Hematopoietic multipotent progenitor cell treated with erythropoietin and hydrocortisone succinate and interleukin-3 and kit ligand, for 4 days (in vitro differentiated cells): ENCODE measurements at regions not wholly inside any gene's neighbourhood (a gene's known extent, or its start where the extent isn't known, plus 50 kb on each side); places are given as distances from the start of the nearest gene placed in this dataset.

Experiments
- DNase-seq: peaks from one replicate; pipeline ENCODE4 v3.0.0-alpha.2; 2015

DNA sequence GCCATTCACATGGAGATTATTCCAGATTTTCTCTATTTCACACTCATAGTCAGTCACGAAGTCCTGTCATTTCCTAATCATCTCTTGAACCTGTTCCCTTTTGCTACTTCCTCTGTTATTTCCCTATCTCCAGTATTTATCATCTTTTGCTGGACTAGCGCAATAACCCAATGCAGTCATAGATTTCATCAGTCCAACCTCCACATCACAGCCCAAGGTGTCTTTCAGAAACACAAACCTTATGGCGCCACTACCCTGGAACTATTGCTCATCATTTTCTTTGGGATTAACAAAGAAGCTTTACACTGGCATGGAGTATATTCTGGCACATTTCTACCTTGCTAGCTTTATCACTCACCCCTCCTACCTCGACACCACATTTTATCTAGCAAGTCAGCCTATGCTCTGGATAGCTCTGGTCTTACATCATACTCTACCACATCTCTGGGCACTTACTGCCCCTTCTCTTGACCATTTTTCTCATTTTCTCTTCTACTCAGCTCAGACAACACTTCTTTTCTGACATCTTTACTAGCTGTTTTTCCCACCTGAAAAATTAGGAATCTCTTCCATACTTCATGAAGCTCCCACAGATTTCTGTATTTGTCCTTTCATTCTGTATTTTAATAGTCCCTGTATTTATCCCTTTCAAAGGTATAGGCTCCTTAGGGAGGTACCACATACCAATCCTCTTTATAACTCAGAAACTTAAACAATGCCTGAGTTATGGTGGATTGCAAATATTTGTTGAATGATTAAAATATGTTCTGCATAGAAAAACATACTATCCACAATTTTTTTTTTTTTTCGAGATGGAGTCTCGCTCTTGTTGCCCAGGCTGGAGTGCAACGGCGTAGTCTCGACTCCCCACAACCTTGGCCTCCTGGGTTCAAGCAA lies 534.7 kb downstream of the KLF12 start:
- peak; percentile 37 for DNase-seq

DNA sequence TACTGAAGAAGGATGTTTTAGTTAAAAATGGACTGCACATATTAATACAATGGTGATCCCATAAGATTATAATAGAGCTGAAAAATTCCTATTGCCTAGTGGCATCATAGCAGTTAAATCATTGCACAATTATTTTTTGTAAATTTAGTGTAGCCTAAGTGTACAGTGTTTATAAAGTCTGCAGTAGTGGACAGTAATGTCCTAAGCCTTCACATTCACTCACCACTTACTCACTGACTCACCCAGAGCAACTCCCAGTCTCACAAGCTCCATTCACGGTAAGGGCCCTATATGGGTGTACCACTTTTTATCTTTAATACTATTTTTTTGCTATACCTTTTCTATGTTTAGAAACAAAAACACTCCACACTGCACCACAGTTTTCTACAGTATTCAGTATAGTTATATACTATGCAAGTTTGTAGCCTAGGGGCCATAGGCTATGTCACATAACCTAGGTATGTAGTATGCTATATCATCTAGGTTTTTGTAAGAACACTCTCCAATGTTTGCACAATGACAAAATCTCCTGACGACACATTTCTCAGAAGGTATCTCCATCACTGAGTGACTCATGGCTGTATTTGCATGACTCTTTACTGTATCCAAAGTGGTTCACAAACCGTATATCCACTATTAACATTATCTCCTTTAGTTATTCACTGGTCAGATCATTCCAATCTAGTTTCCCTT lies 536.0 kb downstream of the KLF12 start:
- DNase-seq = no peak

DNA sequence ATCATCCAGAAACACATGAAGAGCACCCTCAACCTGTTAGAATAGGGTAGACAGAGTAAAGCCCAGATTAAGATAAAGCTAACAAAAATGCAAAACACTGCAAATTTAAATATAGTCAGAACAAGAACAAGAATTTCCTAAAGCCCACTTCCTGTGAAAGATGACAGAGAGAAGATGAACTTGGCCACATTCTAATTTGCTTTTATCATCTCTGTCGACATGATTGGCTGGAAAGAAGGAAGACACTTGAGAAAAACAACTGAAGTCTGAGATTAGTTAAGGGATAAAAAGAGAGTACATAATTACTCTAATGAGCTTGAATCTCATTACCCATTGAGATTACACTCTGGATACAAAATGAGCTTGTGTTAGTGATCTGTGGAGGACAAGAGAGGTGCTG lies 537.6 kb downstream of the KLF5 start:
- DNase-seq = no peak

DNA sequence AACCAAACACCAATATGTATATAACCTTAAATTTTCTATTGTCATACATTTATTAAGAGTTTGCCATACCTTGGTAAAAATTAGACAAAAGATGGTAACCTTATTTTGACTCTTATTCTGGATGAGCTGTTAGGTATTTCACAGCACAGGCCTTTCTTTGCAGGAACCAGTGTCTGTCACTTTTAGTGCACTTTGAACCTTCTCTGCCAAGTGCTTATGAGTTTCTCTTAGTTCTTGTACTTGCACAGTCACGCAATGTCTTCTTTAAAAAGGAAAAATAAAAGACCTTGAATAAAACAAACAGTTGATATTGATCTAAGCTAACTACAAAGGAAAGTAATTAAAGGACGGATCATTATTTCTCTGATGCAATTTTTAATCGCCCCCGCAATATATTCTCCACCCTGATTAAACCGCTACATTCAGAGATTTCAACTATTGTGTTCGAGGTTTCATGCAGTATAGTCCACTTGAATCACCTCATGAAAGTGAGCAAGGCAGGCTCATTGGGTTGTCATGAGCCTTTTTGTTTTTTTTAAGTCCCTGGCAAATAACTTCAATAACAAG lies 534.5 kb downstream of the KLF5 start:
- DNase-seq = no peak

DNA sequence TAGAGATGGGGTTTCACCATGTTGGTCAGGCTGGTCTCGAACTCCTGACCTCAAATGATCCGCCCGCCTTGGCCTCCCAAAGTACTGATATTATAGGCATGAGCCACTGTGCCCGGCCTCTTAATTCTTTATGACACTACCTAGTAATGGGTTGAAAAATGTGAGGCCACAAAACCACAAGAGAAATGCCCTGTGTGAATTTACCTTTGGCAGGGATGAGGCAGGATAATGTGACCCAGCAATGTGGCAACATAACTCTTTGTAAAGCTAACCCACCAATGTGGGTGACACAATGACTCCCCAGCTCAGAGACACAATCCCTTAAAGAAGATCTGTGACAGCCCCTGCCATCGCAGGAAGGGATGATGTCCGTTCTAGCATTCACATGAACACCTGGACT lies 533.1 kb downstream of the KLF5 start:
- DNase-seq = no peak

DNA sequence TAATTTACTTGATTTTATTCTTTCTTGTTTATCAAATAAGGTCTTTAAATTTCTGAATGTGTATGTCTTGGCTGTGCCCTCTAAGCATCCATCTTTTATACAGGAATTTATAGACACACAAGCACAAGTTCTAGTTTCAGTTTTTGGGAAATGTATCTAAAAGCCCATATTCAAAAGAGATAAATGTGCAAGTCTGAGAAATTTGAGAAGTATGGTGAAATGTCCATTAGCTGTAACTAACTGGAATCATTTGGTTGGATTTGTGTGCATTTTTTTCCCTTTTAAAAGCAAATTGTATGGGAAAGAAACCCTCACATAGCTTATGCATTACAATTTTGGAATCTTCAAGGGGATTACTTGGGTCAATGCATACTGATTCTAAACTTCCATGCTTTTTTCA lies 532.0 kb downstream of the KLF5 start:
- DNase-seq = no peak

DNA sequence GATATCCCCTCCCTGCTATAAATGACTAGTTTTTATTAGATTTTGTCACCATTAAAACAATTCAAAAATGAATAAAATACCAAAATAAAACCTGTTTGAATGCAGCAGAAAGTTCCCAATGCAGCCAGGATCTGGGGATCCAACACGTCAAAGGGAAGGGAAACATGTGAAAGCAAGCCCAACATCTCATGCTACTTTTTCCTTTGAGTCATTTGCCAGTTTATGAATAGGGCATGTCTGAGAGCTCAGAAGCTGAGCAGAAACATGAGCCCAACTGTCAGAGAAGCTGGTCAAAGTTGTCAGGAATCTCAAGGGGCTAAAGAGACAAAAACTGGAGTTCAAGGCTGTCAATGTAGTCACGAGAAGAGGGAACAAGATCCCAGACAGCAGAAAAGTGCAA lies 526.4 kb downstream of the KLF5 start:
- no peak for DNase-seq

DNA sequence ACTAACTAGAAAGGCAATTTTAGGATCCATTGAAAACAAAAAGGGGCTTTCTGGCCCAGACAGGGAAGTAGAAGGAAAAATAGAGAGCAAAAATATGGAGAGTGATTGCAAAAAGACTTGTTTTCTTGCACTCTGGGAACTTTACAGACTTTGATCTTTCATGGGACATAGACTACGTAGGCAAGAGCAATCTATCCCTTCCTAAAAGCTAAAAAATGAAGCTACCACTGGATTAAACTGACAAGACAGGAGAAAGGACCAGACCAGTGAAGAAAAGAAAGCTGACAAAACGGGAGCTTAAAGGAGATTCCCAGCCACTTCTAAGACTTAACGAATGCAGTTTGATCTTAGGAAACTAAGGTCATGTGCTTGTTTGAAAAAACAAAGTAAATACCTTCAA lies 524.5 kb downstream of the KLF5 start:
- DNase-seq = no peak

DNA sequence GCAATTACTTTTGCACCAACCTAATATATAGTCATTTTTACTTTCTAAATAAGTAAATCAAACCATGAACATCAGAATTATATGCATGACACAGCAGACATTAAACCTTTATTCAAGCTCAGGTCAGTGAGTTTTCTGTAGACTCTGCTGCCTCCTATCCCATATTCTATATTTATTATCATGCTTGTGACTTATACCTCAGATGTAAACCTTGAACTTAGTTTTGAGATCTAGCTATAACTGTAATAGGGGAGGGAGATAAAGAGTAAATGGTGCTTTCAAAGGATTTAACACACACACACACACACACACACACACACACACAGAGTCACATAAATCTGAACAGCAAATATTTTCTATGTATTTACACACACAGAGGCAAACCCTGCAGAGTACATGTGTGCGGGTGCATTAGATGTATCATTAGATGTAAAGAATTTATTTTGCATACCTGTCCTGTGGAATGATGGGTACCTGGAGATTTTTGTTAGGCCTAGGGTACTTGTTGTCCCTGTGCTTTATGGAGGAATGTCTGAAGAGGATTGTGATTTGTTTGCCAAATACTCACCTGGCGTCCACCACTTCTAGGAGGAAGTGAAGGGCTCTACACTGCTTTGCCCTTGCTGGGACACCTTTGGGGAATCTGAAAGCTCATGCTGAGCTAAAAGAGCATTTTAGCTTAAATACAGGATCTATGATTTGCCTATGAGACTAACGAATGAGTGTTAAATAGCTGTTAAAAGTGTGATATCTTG lies 521.9 kb downstream of the KLF5 start:
- DNase-seq = no peak

DNA sequence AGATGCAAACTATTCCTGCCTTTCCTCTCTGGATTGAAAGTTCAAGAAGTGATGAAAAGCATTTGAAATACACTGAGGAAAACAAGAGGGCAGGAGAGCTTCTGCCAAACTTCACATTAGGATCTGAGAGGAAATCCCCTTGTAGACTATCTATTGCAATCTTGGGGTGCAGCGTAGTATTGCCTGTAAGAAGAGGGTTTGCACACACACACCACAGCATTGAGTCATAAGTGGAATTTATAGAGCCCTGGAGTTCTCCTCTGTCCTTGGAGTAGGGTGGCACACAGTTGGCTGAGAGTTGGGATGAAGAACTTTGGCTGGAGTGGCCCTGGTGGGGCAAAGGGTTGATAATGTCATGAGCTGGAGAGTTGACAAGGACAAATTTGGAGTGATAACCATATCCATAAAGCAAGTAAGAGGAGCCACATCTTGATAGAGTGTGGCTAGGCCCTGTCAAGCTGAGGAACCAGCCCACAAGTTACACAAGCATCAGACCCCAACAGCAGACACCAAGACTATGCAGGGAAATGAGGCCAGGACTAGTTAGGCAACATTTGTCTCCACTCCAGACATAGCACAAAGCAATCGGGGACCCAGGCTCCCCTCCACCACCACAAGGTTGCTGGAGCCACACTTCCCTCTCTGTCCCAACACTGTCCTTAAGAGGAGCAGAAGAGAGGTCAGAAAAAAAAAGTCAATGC lies 520.9 kb downstream of the KLF5 start:
- peak; percentile 63 for DNase-seq

DNA sequence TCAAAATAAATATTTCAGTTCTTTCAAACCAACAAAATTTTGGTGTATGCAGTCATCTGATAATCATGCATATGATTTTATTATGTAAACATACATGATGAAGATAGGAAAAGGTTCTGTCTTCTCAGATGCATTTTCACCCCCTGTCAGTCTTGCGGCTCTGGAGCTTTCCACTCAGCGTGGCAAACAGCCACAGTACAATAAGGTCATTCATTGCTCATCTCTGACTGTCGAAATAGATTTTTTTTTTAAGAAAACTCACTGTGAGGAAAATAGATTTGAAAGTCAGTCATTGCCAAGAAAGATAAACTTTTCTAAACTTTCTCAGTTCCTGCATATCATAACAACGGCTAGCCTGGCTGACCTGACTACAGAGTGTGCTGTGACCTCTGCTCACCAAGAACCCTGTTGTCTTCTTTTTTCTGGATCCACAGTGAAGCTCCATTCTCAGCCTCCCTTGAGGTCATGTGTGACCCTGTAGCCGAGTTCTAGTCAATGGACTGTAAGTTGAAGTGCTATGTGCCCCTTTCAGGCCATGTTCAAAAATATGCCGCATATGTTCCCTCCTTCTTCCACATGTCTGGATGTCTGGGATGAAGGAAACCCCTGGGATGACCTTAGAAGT lies 519.6 kb downstream of the KLF5 start:
- no peak for DNase-seq

DNA sequence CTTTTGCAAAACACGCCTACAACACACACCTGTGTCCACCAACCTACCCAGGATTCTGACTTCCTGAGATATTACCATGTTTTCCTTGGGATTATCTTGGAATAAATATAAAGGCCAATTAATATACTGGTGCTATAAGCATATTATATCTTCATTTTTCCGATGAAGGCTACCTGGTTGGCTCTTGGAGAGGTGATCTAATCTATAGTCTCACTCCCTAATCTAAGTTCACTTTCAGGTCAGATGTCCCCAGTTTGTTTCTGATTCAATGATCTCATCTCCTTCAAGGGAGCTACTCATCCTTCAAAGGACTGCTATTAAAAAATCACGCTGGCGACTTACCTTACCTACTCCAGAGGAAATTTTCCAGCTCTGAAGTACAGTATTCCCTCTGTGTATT lies 517.5 kb downstream of the KLF5 start:
- DNase-seq = no peak

DNA sequence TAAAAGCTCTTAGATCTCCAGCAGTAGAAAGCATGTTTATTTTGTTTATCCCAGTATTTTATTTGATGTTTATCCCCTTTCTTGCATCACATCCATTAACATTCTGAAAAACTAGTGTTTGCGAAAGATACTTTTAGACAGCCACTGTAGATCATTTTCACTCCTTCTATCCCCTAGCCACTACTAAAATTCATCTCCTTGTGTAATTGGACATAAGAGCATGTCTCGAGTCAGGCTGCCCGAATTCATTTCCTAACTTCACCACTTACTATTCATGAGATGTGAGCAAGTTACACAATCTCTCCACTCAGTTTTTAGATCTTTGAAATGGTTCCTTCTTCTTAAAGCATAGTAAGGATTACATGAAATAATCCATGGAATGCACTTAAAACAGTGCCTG lies 514.0 kb downstream of the KLF5 start:
- no peak for DNase-seq

DNA sequence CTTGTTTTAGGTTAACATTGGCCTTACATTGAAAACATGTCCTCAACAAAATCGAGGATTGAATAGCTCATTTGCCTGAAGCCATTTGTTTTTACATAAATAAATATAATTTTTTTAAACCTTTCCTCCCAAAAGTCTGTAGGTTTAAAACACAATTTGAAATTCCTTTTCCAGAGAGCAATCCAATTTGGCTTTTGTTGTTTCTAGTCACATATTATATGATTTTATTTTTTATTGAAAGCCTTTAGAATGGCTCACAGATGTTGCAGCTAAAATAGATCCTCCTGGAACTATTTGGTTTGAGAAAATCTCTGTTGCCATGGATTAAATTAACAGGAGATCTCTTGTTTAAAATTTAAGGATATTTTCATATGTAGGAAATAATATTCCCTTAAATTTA lies 512.6 kb downstream of the KLF5 start:
- no peak for DNase-seq

DNA sequence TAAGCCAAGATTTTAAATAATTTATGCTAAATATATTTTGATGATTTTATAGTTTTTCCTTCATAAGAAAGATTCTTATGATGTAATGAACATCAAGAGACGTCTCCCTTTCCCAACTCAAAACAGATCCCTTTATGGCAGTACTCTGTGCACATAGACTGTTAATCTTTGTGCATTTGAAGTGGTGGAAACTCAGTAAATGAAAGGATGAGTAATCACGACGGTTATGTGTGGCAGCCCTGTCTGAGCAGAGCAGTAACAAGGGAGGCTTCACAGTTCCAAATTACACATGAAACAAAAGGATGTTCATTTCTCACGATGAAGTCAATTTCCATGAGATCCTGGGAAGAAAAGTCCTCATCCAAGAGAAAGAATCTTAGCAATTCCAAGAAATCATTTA lies 498.1 kb downstream of the KLF5 start:
- no peak for DNase-seq

DNA sequence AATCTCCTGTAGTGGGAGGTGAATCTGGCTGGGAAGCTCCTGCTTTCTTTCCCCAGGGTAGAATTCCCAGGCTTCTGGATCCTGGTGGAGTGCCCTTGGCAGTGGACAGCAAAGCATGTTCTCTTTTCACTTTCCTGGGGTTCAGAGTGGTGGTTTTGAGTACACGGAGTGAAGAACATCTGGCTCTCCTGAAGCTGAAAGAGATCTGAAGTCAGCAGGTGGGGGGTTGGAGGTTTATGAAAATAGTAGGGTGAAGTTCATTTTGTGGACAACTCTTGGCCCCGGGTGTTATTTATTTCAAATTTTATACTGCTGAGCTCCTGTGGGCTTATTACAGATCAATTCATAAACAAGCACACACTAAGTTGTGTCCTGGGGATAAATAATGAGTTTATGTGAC lies 497.3 kb downstream of the KLF5 start:
- DNase-seq = no peak

DNA sequence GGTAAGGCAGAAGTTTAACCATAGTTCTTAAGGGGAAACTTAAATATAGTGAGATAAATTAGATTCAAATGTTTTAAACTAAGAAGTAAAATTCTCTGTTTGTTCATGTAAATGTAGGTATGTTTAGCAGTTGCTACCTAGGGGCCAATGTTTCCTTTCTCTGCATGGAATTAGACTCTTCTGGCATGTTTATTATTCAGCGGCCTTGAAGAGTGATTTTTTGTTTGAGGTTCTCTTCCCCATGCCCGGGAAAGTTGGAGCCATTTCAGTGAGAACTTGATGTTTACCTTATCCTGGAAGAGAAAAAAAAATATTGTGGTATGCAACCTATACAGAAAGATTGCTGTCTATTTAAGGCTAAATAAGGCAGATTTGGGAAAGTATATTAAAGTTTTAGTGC lies 492.9 kb downstream of the KLF5 start:
- no peak for DNase-seq

DNA sequence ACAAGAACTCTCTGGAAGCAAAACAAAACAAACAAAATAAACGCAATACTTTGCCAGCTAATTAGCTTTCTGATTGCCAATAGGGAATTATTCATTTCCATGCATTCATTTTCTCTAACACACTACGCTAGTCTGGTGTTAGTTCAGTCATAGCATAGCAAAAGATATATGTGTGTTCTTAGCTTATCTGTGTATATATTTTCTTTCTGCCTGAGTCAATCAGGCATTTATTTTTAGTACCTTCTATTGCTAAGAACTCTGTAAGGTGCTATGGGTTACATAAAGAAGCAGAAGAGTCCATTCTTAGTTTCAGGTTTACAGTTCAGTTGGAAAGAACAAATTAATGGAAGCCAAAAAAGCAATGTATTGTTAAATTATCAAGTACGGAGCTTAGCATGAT lies 490.9 kb downstream of the KLF5 start:
- no peak for DNase-seq

DNA sequence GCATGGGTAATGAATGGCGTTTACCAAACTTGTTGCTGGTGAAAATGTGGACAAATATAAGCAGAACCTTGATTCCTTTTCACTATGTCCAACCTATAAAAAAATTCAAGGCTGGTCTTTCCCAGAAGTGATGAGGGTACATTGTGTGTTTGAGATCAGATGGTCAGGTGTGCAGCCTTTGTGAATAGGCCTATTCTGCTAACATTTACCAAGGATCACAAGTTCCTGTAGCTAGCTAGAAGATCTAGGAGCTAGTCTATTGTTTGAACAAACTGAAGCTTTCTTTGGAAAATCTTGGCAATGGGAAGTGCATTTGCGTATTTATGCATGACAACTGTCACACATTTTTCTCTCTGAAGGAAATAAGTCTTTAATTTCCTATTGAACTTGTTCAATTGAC lies 489.6 kb downstream of the KLF5 start:
- no peak for DNase-seq

DNA sequence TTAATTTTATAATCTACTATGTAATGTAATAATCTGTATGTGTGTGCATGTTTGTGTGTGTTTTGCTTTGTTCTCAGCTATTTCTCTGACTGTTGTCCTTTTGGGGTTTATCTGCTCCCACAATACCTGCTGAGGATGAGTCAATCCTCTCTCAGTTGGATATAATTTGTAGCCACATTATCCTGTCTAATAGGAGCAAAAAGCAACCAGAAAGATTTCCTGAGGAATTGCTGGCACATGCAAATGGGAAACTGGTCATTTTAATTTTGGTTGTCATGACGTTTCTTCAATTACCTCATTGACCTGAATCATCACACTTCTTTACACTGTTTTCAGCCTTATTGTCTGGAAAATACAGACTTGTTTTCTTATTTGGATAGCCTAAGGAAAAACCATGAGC lies 488.4 kb downstream of the KLF5 start:
- DNase-seq = no peak

DNA sequence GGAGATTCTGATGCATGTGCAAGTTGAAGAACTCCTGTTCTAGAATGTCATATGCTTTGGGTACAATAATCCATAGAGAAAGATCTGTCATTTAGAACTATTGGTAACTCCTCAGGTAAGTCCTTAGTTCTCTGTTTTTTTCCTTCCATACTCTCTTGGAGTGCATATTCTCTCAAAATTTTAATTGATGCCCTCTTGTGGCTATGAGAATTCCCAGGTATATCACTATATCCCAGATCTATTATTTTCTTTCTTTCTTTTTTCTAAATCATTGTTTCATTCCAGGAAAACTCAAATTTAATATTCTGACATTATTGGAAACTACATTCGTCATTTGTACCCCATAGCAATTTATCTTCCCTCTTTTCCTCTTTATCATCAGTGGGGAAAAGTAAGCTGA lies 485.4 kb downstream of the KLF5 start:
- DNase-seq = no peak

DNA sequence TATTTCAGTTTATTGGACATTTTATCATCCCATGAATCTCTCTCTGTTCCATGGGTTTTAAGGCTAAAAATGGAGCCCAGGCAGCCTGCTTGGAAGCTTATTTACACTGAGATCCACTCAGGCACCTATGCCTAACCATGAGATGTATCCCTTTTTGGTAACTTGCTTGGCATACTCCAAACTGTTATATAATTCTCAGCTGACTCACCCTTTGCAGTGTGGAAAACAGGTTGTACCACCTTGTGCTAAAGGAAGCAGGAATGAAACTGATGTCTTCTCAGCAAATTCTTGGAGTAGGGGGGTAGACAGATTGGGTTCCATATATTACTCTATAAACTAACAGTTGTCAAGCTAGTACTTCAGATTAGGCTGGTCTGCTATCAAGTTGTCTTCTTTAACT lies 483.6 kb downstream of the KLF5 start:
- DNase-seq = no peak
